ENCODE measurements at regions not wholly inside any gene's neighbourhood (a gene's known extent, or its start where the extent isn't known, plus 50 kb on each side); places are given as distances from the start of the nearest gene placed in this dataset.

DNA sequence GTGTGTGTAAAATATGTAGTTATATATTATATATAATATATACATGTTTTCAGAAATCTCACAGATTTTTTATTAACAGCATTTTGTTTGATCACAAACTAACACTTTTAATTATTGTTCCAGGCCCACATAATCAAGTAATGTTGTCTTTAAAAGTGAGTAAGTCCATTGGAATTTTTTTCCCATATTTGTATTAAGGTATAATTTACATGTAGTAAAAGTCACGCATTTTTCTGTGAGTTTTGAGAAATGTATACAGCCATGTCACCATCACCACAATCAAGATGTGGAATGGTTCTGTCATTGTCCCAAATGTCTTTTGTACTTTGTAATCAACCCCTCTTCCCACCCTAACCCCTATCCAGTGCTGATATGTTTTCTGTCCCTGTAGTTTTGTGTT lies 120.0 kb upstream of the RFC3 start:
- Histone ChIP-seq H3K56ac (ENCODE audit: insufficient read length, low read depth, low read length) (no peak overlapping the region), H2BK120ac (ENCODE audit: low read depth, low read length, poor library complexity, severe bottlenecking) (no peak overlapping the region), H3K27ac (ENCODE audit: insufficient read length, low read depth, low read length) (no peak overlapping the region), H2BK15ac (ENCODE audit: low read depth, low read length) (no peak overlapping the region), H3K79me2 (ENCODE audit: insufficient read depth, low read length) (no peaks in the 10 kb centered on the region), H2BK20ac (ENCODE audit: low read depth, low read length, poor library complexity, severe bottlenecking) (no peak overlapping the region), H3T11ph (ENCODE audit: low read length) (no peak overlapping the region), H4K5ac (ENCODE audit: insufficient read length, low read depth, low read length) (no peak overlapping the region), H3K27me3 (ENCODE audit: insufficient read depth, low read length) (no peaks in the 10 kb centered on the region), H2BK12ac (ENCODE audit: insufficient read length, low read depth, low read length) (no peak overlapping the region), H2AFZ (ENCODE audit: low read length) (no peak overlapping the region), H4K8ac (replicated peaks; ENCODE audit: insufficient read length, low read depth, low read length) (no peak overlapping the region), H3K4me2 (ENCODE audit: insufficient read depth, insufficient read length, low read length) (no peak overlapping the region), H4K91ac (ENCODE audit: insufficient read length, low read depth, low read length) (no peak overlapping the region), H3K4ac (ENCODE audit: low read depth, low read length) (no peak overlapping the region), H4K20me1 (ENCODE audit: control insufficient read depth, insufficient read depth, insufficient read length) (no peaks in the 10 kb centered on the region), H3K18ac (ENCODE audit: insufficient read length, low read depth, low read length) (no peak overlapping the region), H3K14ac (ENCODE audit: insufficient read depth, low read length) (no peak overlapping the region), H2AK5ac (ENCODE audit: insufficient read length, low read length) (no peak overlapping the region), H3K79me1 (ENCODE audit: insufficient read depth, low read depth, low read length, poor library complexity, severe bottlenecking) (no peaks in the 10 kb centered on the region), H3K4me1 (ENCODE audit: insufficient read depth, low read length) (no peaks in the 10 kb centered on the region), H2BK5ac (ENCODE audit: insufficient read length, low read length) (no peak overlapping the region), H3K9ac (ENCODE audit: extremely low read depth, insufficient read length, low read length) (no peak overlapping the region), H3K23ac (ENCODE audit: insufficient read length, low read depth, low read length) (no peak overlapping the region), H3K23me2 (ENCODE audit: insufficient read length, low read depth, low read length, poor library complexity, severe bottlenecking) (no peaks in the 10 kb centered on the region), H3K9me3 (ENCODE audit: control insufficient read depth, low read depth, low read length) (no peaks in the 10 kb centered on the region)
- Mint-ChIP-seq H3K4me3 (no peak overlapping the region), H3K27ac (no peak overlapping the region), H3K9me3 (no peaks in the 10 kb centered on the region), H3K36me3 (ENCODE audit: insufficient read depth in 1 of 3, low read depth in 3 of 3) (no peaks in the 10 kb centered on the region), H3K27me3 (ENCODE audit: low read depth) (no peaks in the 10 kb centered on the region), H3K4me1 (no peaks in the 10 kb centered on the region; a peak in 1 of 4 replicates)
- no CpG with 5 or more reads among the region's 1 CpG for WGBS (ENCODE audit: extremely low coverage, insufficient read length, low lambda C conversion rate)
- DNase-seq, result no peak
- TF ChIP-seq, protein P1, sequence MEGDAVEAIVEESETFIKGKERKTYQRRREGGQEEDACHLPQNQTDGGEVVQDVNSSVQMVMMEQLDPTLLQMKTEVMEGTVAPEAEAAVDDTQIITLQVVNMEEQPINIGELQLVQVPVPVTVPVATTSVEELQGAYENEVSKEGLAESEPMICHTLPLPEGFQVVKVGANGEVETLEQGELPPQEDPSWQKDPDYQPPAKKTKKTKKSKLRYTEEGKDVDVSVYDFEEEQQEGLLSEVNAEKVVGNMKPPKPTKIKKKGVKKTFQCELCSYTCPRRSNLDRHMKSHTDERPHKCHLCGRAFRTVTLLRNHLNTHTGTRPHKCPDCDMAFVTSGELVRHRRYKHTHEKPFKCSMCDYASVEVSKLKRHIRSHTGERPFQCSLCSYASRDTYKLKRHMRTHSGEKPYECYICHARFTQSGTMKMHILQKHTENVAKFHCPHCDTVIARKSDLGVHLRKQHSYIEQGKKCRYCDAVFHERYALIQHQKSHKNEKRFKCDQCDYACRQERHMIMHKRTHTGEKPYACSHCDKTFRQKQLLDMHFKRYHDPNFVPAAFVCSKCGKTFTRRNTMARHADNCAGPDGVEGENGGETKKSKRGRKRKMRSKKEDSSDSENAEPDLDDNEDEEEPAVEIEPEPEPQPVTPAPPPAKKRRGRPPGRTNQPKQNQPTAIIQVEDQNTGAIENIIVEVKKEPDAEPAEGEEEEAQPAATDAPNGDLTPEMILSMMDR (conservative IDR thresholded peaks at IDR 0.05), result no peak
